Esophagus squamous epithelium (tissue), 4 donors: ENCODE measurements at regions not wholly inside any gene's neighbourhood (a gene's known extent, or its start where the extent isn't known, plus 50 kb on each side); places are given as distances from the start of the nearest gene placed in this dataset.

Experiments used
- POLR2A ChIP-seq, 4 donors: fragments of 450-650 bp; IDR thresholded peaks; one replicate each; pipeline ENCODE4 v1.6.1; 2017; ENCODE audit warnings: antibody characterized with exemption in 4 of 4, mild to moderate bottlenecking in 4 of 4, moderate library complexity in 3 of 4
- TF ChIP-seq, protein P1 (sequence below), 6 experiments: fragments of 450-650 bp in 4 of 6; fragments of 200-600 bp in 2 of 6; sonication (generic) in 2 of 6; IDR thresholded peaks; one replicate each; pipeline ENCODE4 v1.5.1; 2016 to 2019; ENCODE audit warnings: antibody characterized with exemption in 6 of 6, mild to moderate bottlenecking in 4 of 6, moderate library complexity in 4 of 6

DNA sequence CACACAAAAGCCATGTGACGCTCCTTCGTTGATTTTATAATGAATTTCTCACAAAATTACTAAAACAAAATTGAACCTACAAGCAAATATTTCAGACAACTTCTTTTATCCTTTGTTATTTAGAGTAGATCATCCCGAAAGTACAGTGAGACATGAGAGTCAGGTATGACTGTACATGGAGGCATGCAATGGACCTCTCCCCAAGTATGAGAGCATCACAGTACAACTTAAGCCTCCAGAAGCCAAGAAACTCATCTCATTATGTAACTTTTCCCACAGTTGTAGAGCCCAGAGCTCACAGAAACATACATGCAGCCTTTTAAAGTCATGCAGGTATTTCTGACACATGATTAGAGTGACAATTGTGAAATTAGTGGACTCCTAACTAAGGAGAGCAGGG is 167.7 kb downstream of the PAPSS1 start:
- TF ChIP-seq, protein P1, sequence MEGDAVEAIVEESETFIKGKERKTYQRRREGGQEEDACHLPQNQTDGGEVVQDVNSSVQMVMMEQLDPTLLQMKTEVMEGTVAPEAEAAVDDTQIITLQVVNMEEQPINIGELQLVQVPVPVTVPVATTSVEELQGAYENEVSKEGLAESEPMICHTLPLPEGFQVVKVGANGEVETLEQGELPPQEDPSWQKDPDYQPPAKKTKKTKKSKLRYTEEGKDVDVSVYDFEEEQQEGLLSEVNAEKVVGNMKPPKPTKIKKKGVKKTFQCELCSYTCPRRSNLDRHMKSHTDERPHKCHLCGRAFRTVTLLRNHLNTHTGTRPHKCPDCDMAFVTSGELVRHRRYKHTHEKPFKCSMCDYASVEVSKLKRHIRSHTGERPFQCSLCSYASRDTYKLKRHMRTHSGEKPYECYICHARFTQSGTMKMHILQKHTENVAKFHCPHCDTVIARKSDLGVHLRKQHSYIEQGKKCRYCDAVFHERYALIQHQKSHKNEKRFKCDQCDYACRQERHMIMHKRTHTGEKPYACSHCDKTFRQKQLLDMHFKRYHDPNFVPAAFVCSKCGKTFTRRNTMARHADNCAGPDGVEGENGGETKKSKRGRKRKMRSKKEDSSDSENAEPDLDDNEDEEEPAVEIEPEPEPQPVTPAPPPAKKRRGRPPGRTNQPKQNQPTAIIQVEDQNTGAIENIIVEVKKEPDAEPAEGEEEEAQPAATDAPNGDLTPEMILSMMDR (IDR thresholded peaks at IDR 0.05), result no peak
- TF ChIP-seq POLR2A (IDR thresholded peaks at IDR 0.05), result no peak
